BJ (cell line): ENCODE measurements at regions not wholly inside any gene's neighbourhood (a gene's known extent, or its start where the extent isn't known, plus 50 kb on each side); places are given as distances from the start of the nearest gene placed in this dataset.
"Not testable (repeated sequence)": the region's sequence is repeated elsewhere in the genome, so short reads cannot be mapped to it uniquely, and the experiment has no call there.

Experiments
- CTCF ChIA-PET: fragments of 350-600 bp; formaldehyde crosslinking; extraction: SDS; loops from one replicate; lab custom pipeline; 2021; ENCODE audit warnings: antibody characterized with exemption, inconsistent platforms; lab: Yijun Ruan, JAX
- POLR2A ChIA-PET: fragments of 300-600 bp; sonication (Branson Sonifier 250); formaldehyde crosslinking; extraction: SDS; loops from one replicate; lab custom pipeline; 2021; ENCODE audit warnings: antibody characterized with exemption; lab: Charles Lee
- DNase-seq: peaks from one replicate; pipeline ENCODE4 v3.0.0-alpha.2; 2011; ENCODE audit warnings: low read depth
- H3K27me3 ChIP-seq: 2 replicates; pipeline ENCODE4 v1.6.0; 2011; ENCODE audit warnings: low read length; ENCODE audit not compliant: control insufficient read depth, insufficient read depth
- H3K36me3 ChIP-seq: 2 replicates; pipeline ENCODE4 v1.5.1; 2011; ENCODE audit warnings: low read length; ENCODE audit not compliant: control insufficient read depth, insufficient read depth
- H3K4me3 ChIP-seq: 2 replicates; pipeline ENCODE4 v1.5.1; 2011; ENCODE audit warnings: low read depth, mild to moderate bottlenecking, control low read depth, low read length
- TF ChIP-seq, protein P1 (sequence below): IDR thresholded peaks from 2 replicates; pipeline ENCODE4 v1.5.1; 2011; ENCODE audit warnings: low read depth, mild to moderate bottlenecking, control low read depth, inconsistent platforms, low read length, moderate library complexity; ENCODE audit not compliant: insufficient read depth

DNA sequence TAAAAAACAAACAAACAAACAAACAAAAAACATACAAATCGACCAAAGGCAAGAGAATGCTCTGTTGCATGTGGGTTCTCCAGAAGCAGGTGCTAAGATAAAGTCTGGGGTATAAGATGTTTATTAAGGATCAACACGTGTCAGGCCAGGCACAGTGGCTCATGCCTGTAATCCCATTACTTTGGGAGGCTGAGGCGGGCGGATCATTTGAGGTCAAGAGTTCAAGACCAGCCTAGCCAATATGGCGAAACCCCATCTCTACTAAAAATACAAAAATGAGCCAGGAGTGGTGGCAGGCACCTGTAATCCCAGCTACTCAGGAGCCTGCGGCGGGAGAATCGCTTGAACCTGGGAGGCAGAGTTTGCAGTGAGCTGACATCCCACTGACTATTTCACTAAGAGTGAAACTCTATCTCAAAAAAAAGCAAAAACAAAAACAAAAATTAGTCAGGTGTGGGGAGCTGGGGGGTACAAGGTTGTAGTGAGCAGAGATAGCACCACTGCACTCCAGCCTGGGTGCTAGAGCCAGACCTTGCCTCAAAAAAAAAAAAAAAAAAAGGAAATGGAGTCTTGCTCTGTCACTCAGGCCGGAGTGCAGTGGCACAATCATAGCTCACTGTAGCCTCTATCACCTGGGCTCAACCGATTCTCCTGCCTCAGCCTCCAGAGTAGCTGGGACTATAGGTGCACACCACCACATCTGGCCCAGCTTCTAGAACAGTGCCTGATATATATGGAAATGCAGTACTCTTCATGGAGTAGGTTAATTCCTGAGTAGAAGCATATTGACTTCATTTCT is 86.8 kb upstream of the JARID2 start:
- TF ChIP-seq, protein P1, sequence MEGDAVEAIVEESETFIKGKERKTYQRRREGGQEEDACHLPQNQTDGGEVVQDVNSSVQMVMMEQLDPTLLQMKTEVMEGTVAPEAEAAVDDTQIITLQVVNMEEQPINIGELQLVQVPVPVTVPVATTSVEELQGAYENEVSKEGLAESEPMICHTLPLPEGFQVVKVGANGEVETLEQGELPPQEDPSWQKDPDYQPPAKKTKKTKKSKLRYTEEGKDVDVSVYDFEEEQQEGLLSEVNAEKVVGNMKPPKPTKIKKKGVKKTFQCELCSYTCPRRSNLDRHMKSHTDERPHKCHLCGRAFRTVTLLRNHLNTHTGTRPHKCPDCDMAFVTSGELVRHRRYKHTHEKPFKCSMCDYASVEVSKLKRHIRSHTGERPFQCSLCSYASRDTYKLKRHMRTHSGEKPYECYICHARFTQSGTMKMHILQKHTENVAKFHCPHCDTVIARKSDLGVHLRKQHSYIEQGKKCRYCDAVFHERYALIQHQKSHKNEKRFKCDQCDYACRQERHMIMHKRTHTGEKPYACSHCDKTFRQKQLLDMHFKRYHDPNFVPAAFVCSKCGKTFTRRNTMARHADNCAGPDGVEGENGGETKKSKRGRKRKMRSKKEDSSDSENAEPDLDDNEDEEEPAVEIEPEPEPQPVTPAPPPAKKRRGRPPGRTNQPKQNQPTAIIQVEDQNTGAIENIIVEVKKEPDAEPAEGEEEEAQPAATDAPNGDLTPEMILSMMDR = no peak
- CTCF ChIA-PET = no interaction called here
- no peaks in the 10 kb centered on the region for H3K36me3 ChIP-seq
- no peaks in the 10 kb centered on the region for H3K27me3 ChIP-seq
- H3K4me3 ChIP-seq = no peak overlapping the region
- no peak for DNase-seq
- POLR2A ChIA-PET = no interaction called here

DNA sequence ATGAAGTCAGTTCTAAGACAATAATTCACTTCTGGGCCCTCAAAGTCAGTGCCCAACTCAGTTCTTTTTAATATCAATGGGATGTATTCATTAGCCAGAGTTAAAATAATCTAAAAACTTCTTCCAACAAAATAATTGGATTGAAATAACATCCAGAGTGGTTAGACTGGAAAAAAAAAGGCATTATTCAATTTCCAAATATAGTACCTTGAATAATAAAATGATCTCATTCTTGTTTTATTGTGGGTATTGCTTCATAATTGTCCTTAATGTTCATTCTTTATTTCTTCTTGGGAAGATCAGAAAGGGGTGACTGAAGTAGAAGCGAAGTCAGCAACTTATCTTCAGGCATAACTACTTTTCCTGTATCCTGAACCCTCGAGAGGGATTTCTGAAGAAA is 85.1 kb upstream of the JARID2 start:
- Histone ChIP-seq H3K36me3 (no peaks in the 10 kb centered on the region), H3K4me3 (no peak overlapping the region), H3K27me3 (no peaks in the 10 kb centered on the region)
- ChIA-PET POLR2A (no interaction called here), CTCF (interaction anchor here (0.6 kb wide), 1 partner anchor 460 kb away, joined by 3 read pairs; no protein-coding TSS in a partner anchor)
- TF ChIP-seq, protein P1 = no peak
- DNase-seq = peak; percentile 13

DNA sequence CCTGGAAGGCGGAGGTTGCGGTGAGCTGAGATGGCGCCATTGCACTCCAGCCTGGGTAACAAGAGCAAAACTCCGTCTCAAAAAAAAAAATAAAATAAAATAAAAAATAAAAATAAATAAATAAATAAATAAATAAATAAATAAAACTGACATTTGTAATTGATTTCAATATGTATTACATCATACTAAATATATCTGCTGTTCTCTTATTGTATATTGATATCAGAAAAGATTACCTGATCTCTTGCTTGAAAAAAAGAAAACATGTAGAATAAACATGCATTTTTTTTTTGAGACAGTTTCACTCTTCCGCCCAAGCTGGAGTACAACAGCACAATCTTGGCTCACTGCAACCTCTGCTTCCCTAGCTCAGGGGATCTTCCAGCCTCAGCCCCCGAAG is 81.0 kb upstream of the JARID2 start:
- POLR2A ChIA-PET, H3K4me3 ChIP-seq, DNase-seq, CTCF ChIA-PET, H3K36me3 ChIP-seq, H3K27me3 ChIP-seq: not testable (repeated sequence)

DNA sequence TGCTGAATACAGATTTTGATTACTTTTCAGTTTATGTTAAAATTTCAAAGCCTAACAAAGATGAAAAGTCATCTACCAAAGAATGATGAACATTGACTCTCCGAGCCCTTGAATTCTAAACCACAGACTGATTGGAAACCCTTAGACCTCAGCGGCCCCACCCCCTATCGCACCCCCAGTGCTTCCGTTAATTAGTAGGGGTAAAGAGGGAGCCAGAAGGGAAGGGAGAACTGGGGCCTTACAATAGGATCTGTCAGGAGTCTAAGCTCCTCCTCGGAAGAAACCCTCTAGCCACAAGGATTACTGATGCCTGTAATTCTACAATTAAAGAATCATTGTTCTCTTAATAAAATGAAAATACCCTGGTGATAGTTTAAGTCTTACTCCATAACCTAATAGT is 79.7 kb upstream of the JARID2 start:
- H3K27me3 ChIP-seq = no peaks in the 10 kb centered on the region
- ChIA-PET CTCF (interaction anchor here (0.6 kb wide), 1 partner anchor 217 kb away, joined by 7 read pairs; no protein-coding TSS in a partner anchor), POLR2A (no interaction called here)
- TF ChIP-seq, protein P1 = no peak
- no peak overlapping the region for H3K4me3 ChIP-seq
- no peak for DNase-seq
- no peaks in the 10 kb centered on the region for H3K36me3 ChIP-seq

DNA sequence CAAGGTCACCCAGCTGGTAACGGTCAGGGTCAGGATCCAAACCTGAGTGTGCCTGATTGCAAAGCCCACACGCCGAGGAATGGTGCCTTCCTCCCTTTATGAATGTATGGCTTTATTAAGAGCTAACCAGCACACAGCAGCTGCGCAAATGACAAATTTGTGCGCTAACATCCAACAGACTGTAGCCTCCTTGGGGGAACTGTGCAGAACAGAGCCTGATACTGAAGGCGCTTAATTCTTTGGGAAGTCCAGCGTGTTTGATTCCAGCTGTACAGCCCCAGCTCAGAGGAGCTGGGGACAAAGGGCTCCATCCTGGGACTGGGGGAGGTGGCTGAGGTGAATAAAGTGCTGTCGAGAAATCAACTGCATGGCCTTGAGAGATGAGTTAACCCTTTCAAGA is 75.7 kb upstream of the JARID2 start:
- Histone ChIP-seq H3K4me3 (no peak overlapping the region), H3K27me3 (no peaks in the 10 kb centered on the region), H3K36me3 (no peaks in the 10 kb centered on the region)
- ChIA-PET POLR2A (no interaction called here), CTCF (no interaction called here)
- TF ChIP-seq, protein P1 = no peak
- no peak for DNase-seq

DNA sequence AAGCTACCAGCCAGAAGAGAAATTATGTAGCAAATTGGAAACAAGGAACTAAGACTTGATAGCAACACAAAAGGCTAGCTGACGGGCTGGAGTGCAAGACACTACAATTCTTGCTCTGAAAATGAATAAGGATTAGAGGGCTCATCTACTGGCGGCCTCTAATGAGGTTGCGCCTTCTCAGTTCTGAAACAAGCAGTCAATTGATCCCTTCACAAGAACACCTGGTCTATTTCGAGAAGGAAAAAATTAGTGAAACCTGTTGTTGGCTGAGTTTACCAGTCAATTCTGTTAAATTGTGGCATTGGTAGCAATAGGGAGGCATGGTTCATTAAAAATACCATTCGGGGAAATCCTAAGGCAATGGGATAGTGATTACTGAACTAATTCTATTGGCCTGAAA is 74.8 kb upstream of the JARID2 start:
- ChIA-PET CTCF (no interaction called here), POLR2A (no interaction called here)
- Histone ChIP-seq H3K27me3 (no peaks in the 10 kb centered on the region), H3K36me3 (no peaks in the 10 kb centered on the region), H3K4me3 (no peak overlapping the region)
- TF ChIP-seq, protein P1 = no peak
- DNase-seq = no peak
